ENCODE measurements at regions not wholly inside any gene's neighbourhood (a gene's known extent, or its start where the extent isn't known, plus 50 kb on each side); places are given as distances from the start of the nearest gene placed in this dataset.

DNA sequence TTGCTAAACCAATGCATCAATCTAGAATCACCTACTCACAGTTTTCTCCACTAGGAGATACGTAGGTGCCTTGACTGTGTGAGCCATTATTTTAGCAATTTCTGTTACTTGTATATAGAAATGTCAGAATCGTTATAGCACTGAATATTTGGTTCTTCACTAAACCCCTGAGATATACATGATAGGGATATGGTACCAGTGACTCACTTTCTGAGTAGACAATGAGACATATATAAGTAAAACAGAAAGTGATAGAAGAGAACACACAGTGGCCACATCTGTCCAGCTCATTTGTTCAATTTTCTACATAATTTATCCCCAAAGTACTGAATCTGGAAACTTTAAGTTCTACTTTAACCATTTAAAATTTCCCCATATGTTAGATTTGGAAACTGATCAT lies 1505.5 kb upstream of the TMEM132C start:
- TF ChIP-seq POLR2A (IDR thresholded peaks at IDR 0.05): no peak
- TF ChIP-seq, protein P1, sequence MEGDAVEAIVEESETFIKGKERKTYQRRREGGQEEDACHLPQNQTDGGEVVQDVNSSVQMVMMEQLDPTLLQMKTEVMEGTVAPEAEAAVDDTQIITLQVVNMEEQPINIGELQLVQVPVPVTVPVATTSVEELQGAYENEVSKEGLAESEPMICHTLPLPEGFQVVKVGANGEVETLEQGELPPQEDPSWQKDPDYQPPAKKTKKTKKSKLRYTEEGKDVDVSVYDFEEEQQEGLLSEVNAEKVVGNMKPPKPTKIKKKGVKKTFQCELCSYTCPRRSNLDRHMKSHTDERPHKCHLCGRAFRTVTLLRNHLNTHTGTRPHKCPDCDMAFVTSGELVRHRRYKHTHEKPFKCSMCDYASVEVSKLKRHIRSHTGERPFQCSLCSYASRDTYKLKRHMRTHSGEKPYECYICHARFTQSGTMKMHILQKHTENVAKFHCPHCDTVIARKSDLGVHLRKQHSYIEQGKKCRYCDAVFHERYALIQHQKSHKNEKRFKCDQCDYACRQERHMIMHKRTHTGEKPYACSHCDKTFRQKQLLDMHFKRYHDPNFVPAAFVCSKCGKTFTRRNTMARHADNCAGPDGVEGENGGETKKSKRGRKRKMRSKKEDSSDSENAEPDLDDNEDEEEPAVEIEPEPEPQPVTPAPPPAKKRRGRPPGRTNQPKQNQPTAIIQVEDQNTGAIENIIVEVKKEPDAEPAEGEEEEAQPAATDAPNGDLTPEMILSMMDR (IDR thresholded peaks at IDR 0.05): no peak

Measured in stomach (tissue), 4 donors.